C4-2B (cell line): ENCODE measurements at regions not wholly inside any gene's neighbourhood (a gene's known extent, or its start where the extent isn't known, plus 50 kb on each side); places are given as distances from the start of the nearest gene placed in this dataset.

Source experiments
- ZFX ChIP-seq: fragments of 450-650 bp; IDR thresholded peaks from 2 replicates; pipeline ENCODE4 v1.6.1; 2017
- TF ChIP-seq, protein P1 (sequence below): fragments of 450-650 bp; conservative IDR thresholded peaks from 2 replicates; pipeline ENCODE4 v1.5.1; 2017; ENCODE audit warnings: mild to moderate bottlenecking

- TF ChIP-seq, protein P1, sequence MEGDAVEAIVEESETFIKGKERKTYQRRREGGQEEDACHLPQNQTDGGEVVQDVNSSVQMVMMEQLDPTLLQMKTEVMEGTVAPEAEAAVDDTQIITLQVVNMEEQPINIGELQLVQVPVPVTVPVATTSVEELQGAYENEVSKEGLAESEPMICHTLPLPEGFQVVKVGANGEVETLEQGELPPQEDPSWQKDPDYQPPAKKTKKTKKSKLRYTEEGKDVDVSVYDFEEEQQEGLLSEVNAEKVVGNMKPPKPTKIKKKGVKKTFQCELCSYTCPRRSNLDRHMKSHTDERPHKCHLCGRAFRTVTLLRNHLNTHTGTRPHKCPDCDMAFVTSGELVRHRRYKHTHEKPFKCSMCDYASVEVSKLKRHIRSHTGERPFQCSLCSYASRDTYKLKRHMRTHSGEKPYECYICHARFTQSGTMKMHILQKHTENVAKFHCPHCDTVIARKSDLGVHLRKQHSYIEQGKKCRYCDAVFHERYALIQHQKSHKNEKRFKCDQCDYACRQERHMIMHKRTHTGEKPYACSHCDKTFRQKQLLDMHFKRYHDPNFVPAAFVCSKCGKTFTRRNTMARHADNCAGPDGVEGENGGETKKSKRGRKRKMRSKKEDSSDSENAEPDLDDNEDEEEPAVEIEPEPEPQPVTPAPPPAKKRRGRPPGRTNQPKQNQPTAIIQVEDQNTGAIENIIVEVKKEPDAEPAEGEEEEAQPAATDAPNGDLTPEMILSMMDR, result no peak
- TF ChIP-seq ZFX, result no peak
Observed at GRCh38 chr12:98048326-98048725, 467.1 kb upstream of the TMPO start.
